Keratinocyte (primary cell): ENCODE measurements at regions not wholly inside any gene's neighbourhood (a gene's known extent, or its start where the extent isn't known, plus 50 kb on each side); places are given as distances from the start of the nearest gene placed in this dataset.

Experiments used
- DNase-seq: peaks from one replicate; pipeline ENCODE4 v3.0.0-alpha.2; 2011; ENCODE audit warnings: low read depth, missing footprints, low spot score
- FAIRE-seq: peaks from 2 replicates; lab custom pipeline; 2011; peaks lifted over from hg19 to GRCh38; lab: Jason Lieb, UNC
- H2AFZ ChIP-seq: 2 replicates; pipeline ENCODE4 v1.6.0; 2012; ENCODE audit warnings: low read length, control low read depth, inconsistent platforms; ENCODE audit not compliant: control insufficient read depth
- H3K27ac ChIP-seq: 2 replicates; pipeline ENCODE4 v1.5.1; 2011; ENCODE audit warnings: low read length; ENCODE audit not compliant: control insufficient read depth, insufficient read depth
- H3K27me3 ChIP-seq: 3 replicates; pipeline ENCODE4 v1.6.0; 2011; ENCODE audit warnings: low read length; ENCODE audit not compliant: control insufficient read depth, insufficient read depth; ENCODE audit errors: extremely low read depth
- H3K36me3 ChIP-seq, 2 experiments: 2 replicates in 1 of 2; 3 replicates in 1 of 2; pipeline ENCODE4 v1.5.1; 2011; ENCODE audit warnings: low read length in 2 of 2, mild to moderate bottlenecking in 1 of 2; ENCODE audit not compliant: control insufficient read depth in 2 of 2, insufficient read depth in 2 of 2; ENCODE audit errors: extremely low read depth in 1 of 2
- H3K4me1 ChIP-seq: 3 replicates; pipeline ENCODE4 v1.5.1; 2011; ENCODE audit warnings: low read length; ENCODE audit not compliant: control insufficient read depth, insufficient read depth; ENCODE audit errors: extremely low read depth
- H3K4me2 ChIP-seq: 3 replicates; pipeline ENCODE4 v1.6.0; 2011; ENCODE audit warnings: low read depth, low read length; ENCODE audit not compliant: control insufficient read depth, insufficient read depth; ENCODE audit errors: extremely low read depth
- H3K4me3 ChIP-seq, 3 experiments: fragments of 200-600 bp in 1 of 3; sonication (generic) in 1 of 3; 2 replicates in 2 of 3; 3 replicates in 1 of 3; pipeline ENCODE4 v1.5.1; 2011 to 2016; ENCODE audit warnings: low read length in 3 of 3, mild to moderate bottlenecking in 3 of 3, control low read depth in 2 of 3, inconsistent platforms in 1 of 3, low read depth in 1 of 3, mixed read lengths in 1 of 3, mixed run types in 1 of 3, moderate library complexity in 1 of 3; ENCODE audit not compliant: control insufficient read depth in 2 of 3, insufficient read depth in 2 of 3; ENCODE audit errors: extremely low read depth in 1 of 3
- H3K79me2 ChIP-seq: 2 replicates; pipeline ENCODE4 v1.6.0; 2012; ENCODE audit warnings: low read length; ENCODE audit not compliant: control insufficient read depth, insufficient read depth
- H3K9ac ChIP-seq: 3 replicates; pipeline ENCODE4 v1.6.0; 2011; ENCODE audit warnings: low read length; ENCODE audit not compliant: control insufficient read depth, insufficient read depth; ENCODE audit errors: extremely low read depth
- H3K9me1 ChIP-seq: 3 replicates; pipeline ENCODE4 v1.6.0; 2011; ENCODE audit warnings: low read length; ENCODE audit not compliant: control insufficient read depth, insufficient read depth; ENCODE audit errors: extremely low read depth
- H3K9me3 ChIP-seq: 2 replicates; pipeline ENCODE4 v1.5.1; 2012; ENCODE audit warnings: low read depth, low read length; ENCODE audit not compliant: control insufficient read depth
- H4K20me1 ChIP-seq: 3 replicates; pipeline ENCODE4 v1.6.0; 2011; ENCODE audit warnings: low read length; ENCODE audit not compliant: control insufficient read depth, insufficient read depth; ENCODE audit errors: extremely low read depth
- EZH2 ChIP-seq: IDR thresholded peaks from one replicate; pipeline ENCODE4 v1.6.1; 2012; ENCODE audit warnings: inconsistent platforms, mild to moderate bottlenecking, low read length, moderate library complexity
- dilution Hi-C: fragments of 300-500 bp; cut with MboI; formaldehyde crosslinking; loops from one replicate; pipeline ENCODE4 v1.7.0; 2020; ENCODE audit warnings: low sequenced_read_pairs; ENCODE audit not compliant: extremely low pct_ligation_motif_present
- TF ChIP-seq, protein P1 (sequence below), 3 experiments: IDR thresholded peaks in 1 of 3; conservative IDR thresholded peaks in 1 of 3; optimal IDR thresholded peaks in 1 of 3; 2 replicates in 2 of 3; 3 replicates in 1 of 3; pipeline versions ENCODE3 to v1.5.1; 2011; ENCODE audit warnings: low read length in 3 of 3, mild to moderate bottlenecking in 3 of 3, moderate library complexity in 2 of 3, control low read depth in 1 of 3, inconsistent platforms in 1 of 3; ENCODE audit not compliant: insufficient read depth in 2 of 3; ENCODE audit errors: extremely low read depth in 1 of 3

DNA sequence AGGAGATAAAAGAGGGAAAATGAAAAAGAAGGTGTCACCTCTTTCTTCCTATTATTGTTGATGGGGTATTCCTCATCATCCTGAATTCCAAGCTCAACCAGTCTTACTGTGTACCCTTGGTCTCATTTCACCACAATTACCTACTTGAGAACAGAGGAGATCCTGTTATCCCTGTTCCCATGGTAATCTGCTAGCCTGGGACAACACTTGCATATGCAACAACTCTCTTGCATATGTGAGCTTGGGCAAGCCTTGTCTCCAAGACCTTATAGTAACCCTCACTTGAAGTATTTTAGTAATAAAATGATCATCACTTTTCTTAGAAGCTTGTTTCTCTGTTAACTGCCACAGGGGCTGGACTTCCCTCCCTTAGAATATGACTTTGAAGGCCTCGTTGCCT is 253.7 kb downstream of the NAP1L3 start:
- dilution Hi-C loops: no loop called here
- no peak overlapping the region for H3K4me2 ChIP-seq
- FAIRE-seq: no peak

DNA sequence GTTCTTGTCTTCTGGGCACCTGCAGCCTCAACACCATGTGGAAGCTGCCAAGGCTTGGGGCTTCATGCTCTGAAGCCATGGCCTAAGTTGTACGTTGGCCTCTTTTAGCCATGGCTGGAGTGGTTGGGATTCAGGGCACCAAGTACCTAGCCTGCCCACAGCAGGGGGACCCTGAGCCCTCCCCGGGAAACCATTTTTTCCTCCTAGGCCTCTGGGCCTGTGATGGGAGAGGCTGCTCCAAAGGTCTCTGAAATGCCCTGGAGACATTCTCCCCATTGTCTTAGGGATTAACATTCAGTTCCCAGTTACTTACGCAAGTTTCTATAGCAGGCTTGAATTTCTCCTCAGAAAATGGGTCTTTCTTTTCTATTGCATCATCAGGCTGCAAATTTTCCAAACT is 269.3 kb downstream of the NAP1L3 start:
- no peak for FAIRE-seq

More for the DNA sequence above, 253.7 kb downstream of the NAP1L3 start:
- no peak overlapping the region for H3K4me3 ChIP-seq
- DNase-seq: no peak
- H3K9me3 ChIP-seq: no peaks in the 10 kb centered on the region
- H3K27me3 ChIP-seq: no peaks in the 10 kb centered on the region
- H3K27ac ChIP-seq: no peak overlapping the region
- no peak for TF ChIP-seq EZH2
- TF ChIP-seq, protein P1, sequence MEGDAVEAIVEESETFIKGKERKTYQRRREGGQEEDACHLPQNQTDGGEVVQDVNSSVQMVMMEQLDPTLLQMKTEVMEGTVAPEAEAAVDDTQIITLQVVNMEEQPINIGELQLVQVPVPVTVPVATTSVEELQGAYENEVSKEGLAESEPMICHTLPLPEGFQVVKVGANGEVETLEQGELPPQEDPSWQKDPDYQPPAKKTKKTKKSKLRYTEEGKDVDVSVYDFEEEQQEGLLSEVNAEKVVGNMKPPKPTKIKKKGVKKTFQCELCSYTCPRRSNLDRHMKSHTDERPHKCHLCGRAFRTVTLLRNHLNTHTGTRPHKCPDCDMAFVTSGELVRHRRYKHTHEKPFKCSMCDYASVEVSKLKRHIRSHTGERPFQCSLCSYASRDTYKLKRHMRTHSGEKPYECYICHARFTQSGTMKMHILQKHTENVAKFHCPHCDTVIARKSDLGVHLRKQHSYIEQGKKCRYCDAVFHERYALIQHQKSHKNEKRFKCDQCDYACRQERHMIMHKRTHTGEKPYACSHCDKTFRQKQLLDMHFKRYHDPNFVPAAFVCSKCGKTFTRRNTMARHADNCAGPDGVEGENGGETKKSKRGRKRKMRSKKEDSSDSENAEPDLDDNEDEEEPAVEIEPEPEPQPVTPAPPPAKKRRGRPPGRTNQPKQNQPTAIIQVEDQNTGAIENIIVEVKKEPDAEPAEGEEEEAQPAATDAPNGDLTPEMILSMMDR (optimal IDR thresholded peaks at IDR 0.05 in 1 of 3, IDR thresholded peaks at IDR 0.05 in 1 of 3, conservative IDR thresholded peaks at IDR 0.05 in 1 of 3; ENCODE audit: extremely low read depth in 1 of 3, insufficient read depth in 2 of 3, low read length in 3 of 3): no peak
- H3K9ac ChIP-seq: no peak overlapping the region
- no peak overlapping the region for H2AFZ ChIP-seq
- H4K20me1 ChIP-seq: no peaks in the 10 kb centered on the region
- no peaks in the 10 kb centered on the region for H3K9me1 ChIP-seq
- H3K4me1 ChIP-seq: no peaks in the 10 kb centered on the region
- no peaks in the 10 kb centered on the region for H3K36me3 ChIP-seq
- H3K79me2 ChIP-seq: no peaks in the 10 kb centered on the region

More for the DNA sequence above, 269.3 kb downstream of the NAP1L3 start:
- no peak overlapping the region for H3K27ac ChIP-seq
- H2AFZ ChIP-seq: no peak overlapping the region
- H3K9me1 ChIP-seq: no peaks in the 10 kb centered on the region
- H3K27me3 ChIP-seq: no peaks in the 10 kb centered on the region
- dilution Hi-C loops: no loop called here
- TF ChIP-seq EZH2: no peak
- TF ChIP-seq, protein P1 (optimal IDR thresholded peaks at IDR 0.05 in 1 of 3, IDR thresholded peaks at IDR 0.05 in 1 of 3, conservative IDR thresholded peaks at IDR 0.05 in 1 of 3; ENCODE audit: extremely low read depth in 1 of 3, insufficient read depth in 2 of 3, low read length in 3 of 3): no peak
- no peaks in the 10 kb centered on the region for H3K9me3 ChIP-seq
- no peaks in the 10 kb centered on the region for H4K20me1 ChIP-seq
- no peaks in the 10 kb centered on the region for H3K4me1 ChIP-seq
- H3K4me3 ChIP-seq: no peak overlapping the region
- H3K36me3 ChIP-seq: no peaks in the 10 kb centered on the region
- H3K9ac ChIP-seq: no peak overlapping the region
- H3K79me2 ChIP-seq: no peaks in the 10 kb centered on the region
- H3K4me2 ChIP-seq: no peak overlapping the region
- no peak for DNase-seq
